HFF-Myc (cell line): ENCODE measurements at regions not wholly inside any gene's neighbourhood (a gene's known extent, or its start where the extent isn't known, plus 50 kb on each side); places are given as distances from the start of the nearest gene placed in this dataset.
"Not testable (repeated sequence)": the region's sequence is repeated elsewhere in the genome, so short reads cannot be mapped to it uniquely, and the experiment has no call there.

ENCODE experiments used
- DNase-seq: peaks from one replicate; pipeline ENCODE4 v3.0.0-alpha.2; 2011; ENCODE audit warnings: low read depth; ENCODE audit errors: extremely low read depth
- H3K4me3 ChIP-seq: replicated peaks from 2 replicates; pipeline ENCODE4 v1.5.1; 2011; ENCODE audit warnings: low read depth, mild to moderate bottlenecking, control low read depth, low read length
- TF ChIP-seq, protein P1 (sequence below): IDR thresholded peaks from 2 replicates; pipeline ENCODE4 v1.5.1; 2012; ENCODE audit warnings: mild to moderate bottlenecking, low read depth, low read length, control low read depth; ENCODE audit errors: missing control alignments

- no peak overlapping the region for H3K4me3 ChIP-seq
- TF ChIP-seq, protein P1, sequence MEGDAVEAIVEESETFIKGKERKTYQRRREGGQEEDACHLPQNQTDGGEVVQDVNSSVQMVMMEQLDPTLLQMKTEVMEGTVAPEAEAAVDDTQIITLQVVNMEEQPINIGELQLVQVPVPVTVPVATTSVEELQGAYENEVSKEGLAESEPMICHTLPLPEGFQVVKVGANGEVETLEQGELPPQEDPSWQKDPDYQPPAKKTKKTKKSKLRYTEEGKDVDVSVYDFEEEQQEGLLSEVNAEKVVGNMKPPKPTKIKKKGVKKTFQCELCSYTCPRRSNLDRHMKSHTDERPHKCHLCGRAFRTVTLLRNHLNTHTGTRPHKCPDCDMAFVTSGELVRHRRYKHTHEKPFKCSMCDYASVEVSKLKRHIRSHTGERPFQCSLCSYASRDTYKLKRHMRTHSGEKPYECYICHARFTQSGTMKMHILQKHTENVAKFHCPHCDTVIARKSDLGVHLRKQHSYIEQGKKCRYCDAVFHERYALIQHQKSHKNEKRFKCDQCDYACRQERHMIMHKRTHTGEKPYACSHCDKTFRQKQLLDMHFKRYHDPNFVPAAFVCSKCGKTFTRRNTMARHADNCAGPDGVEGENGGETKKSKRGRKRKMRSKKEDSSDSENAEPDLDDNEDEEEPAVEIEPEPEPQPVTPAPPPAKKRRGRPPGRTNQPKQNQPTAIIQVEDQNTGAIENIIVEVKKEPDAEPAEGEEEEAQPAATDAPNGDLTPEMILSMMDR: no peak
- no peak for DNase-seq
Measured at GRCh38 chrX:37918703-37919102, 71.3 kb upstream of the DYNLT3 start.

DNA sequence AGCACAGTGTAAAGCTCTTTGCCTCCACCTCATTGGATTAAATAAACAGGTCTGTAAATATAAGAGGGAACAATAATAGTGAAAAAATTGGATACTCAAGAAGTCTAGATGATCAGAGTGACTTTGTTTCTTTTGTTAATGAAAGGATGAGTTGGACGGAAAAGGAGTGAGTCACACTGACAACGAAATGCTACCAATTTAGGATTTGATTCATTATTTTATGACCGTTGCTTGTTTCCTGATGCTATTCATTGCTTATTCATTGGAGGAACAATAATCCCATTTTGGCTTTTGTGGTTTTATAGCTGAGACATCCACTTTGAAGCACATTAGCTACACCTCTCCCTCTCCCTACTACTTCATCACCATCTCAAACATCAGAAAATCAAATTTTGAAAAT, 74.4 kb upstream of the DYNLT3 start:
- TF ChIP-seq, protein P1: no peak
- DNase-seq: peak; percentile 19
- H3K4me3 ChIP-seq: no peak overlapping the region

- DNase-seq: no peak
- TF ChIP-seq, protein P1: no peak
- no peak overlapping the region for H3K4me3 ChIP-seq
Measured at GRCh38 chrX:37922928-37923327, 75.6 kb upstream of the DYNLT3 start.

DNA sequence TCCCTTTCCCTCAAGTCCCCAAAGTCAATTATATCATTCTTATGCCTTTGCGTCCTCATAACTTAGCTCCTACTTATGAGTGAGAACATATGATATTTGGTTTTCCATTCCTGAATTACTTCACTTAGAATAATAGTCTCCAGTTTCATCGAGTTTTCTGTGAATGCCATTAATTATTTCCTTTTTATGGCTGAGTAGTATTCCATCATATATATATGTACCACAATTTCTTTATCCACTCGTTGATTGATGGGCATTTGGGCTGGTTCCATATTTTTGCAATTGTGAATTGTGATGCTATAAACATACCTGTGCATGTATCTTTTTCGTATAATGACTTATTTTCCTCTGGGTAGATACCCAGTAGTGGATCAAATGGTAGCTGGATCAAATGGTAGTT, 78.4 kb upstream of the DYNLT3 start:
- H3K4me3 ChIP-seq, DNase-seq: not testable (repeated sequence)

- no peak for DNase-seq
- TF ChIP-seq, protein P1: peak; percentile 18
- H3K4me3 ChIP-seq: no peak overlapping the region
Measured at GRCh38 chrX:37926700-37927099, 79.3 kb upstream of the DYNLT3 start.

- DNase-seq: no peak
- H3K4me3 ChIP-seq: no peak overlapping the region
- TF ChIP-seq, protein P1: no peak
Measured at GRCh38 chrX:37942170-37942569, 64.2 kb upstream of the SYTL5 start.

- TF ChIP-seq, protein P1: no peak
- no peak overlapping the region for H3K4me3 ChIP-seq
- no peak for DNase-seq
Measured at GRCh38 chrX:37943554-37944344, 62.6 kb upstream of the SYTL5 start.
